H4 (cell line): ENCODE measurements at regions not wholly inside any gene's neighbourhood (a gene's known extent, or its start where the extent isn't known, plus 50 kb on each side); places are given as distances from the start of the nearest gene placed in this dataset.

Source experiments
- DNase-seq: peaks from one replicate; pipeline ENCODE4 v3.0.0-alpha.2; 2015; ENCODE audit warnings: low spot score

DNA sequence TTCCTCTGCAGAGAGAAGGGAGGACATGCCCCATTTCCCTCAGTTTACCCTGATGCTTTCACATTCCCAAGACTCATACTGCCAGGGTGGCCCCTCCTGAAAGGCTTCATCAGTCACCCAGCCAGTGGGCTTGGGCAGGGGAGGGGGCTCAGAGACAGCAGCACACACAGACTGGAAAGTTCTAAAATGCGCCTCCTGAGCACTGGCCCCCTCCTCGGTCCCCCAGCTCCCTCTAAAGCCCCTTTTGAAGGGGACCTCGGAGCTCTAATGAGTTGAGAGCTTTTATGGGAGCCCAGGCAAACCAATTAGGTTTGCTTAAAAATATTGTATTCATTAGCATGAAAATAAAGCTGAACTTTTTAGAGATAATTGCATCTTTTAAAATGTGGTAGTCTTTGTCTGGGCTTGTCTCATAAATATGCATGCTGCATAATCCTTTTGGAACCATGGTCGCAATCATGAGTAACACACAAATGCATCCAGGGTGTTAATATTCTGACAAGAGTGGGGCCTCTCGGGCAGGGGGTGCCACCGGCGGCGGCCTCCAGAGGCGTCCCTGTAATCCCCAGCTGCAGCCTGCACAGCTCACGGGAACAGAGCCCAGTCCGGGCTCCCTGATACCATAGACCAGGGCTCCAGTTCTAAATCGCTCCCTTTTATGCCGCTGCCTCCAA, 78.5 kb downstream of the RPLP1 start:
- no peak for DNase-seq

DNA sequence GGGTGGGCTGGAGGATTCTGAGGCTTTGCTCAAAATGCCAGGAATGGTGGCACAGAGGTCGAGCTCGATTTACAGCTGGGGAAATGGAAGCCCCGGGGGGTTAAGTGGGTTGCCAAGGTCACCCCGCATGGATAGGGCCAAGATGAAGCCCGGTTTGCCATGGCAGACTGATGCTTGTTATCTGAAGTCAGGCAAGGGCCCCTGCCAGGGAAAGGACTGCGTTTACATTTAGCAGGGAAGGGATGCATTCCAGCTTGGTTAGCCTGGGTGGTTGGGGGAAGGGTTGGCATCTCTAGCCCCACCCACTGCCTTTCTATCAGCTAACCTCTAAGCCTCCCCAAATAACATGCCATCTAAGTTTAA, 79.0 kb downstream of the RPLP1 start:
- DNase-seq: peak; percentile 33

DNA sequence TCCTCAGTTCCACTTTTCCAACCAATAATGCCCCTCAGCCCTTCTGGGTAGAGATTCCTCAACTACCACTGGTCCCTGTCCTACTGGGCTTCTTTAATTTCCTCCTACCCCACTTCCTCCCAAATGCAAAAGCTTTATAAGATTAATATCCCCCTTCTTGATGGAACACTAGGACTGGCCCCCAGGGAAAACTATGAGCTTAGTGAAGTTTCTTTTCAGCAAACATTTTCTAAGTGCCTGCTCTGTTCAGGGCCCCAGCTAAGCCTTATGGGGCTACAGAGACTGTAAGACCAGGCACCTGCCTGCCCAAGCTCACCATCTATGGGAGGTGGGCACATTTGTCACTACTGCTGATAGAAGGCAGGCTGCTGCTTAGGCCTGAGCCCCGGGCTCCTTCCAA, 79.4 kb downstream of the RPLP1 start:
- no peak for DNase-seq

DNA sequence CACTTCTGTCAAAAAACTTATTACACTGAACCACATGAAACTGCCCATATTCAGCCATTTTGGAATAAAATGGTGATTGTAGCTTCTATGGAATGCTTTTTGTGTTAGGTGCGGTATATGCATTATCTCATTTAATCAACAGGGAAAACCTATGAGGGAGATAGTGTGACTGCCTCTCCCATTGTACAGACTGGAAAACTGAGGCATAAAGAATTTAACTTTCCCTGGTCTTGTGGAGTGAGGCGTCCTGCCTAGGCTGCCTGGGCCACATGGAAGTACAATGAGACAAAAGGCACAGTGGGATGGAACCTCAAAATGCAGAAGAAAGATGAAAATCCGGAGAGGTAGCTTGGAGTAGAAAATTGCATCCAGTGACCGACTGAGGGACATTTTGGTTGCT, 80.2 kb downstream of the RPLP1 start:
- no peak for DNase-seq

DNA sequence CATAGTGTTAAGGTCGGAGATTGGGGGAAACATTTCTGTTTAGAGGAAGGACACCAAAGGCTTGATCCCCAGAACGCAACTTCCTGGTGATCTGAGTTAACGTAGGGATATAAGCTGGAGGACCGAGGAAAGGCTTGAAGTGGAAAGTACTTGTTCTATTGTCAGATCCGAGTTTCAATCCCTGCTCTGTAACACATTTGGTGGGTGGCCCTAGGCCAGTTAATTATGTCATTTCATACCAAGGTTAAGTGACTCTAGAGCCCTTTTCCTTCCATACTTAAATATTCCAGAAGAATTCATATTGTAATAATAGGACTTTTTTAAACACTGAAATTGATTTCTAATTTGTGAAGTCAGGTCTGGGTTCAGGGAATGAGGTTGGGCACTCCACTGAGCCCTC, 80.9 kb downstream of the RPLP1 start:
- DNase-seq: no peak

DNA sequence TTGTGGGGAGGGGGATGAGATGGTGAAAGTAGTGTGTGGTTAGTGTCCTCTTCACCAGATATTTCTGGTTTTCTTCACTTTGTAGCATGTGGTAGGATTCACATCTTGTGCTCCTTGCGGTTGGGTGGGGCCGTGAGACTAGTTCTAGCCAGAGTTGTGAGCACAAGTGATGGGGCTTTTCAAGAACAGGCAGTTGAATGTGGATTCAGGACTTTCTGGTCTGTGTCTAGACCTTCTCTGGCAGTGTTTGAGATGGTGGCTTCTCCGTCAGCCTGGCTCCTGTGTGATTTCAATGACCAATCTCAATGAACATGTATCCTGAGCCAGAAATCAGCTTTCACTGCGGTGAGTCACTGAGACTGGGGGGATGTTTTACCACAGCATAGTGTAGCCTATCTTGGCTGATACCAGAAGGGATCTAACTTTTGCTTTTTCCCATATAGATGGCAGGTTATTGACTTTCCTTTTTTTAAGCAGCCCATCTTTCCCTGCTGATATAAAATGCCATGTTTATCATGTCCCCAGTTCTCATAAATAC, 82.6 kb downstream of the RPLP1 start:
- peak; percentile 31 for DNase-seq

DNA sequence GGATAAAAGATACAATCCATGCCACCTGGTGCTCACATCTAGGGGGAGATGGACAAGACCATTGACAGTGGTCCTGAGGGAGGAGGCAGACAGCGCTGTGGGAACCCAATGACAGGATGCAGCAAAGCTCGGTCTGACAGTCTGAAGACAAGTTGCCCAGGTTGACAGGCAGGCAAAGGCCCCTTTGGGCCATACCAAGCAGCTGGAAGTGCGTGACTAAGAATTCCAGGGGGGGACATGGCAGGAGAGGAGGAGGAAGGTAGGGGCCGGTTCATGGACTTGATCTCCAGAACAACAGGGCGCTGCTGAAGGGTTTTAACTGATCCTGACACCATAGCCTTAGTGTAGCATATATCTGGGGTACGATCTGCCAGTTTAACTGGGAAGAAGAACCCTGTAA, 83.4 kb downstream of the RPLP1 start:
- DNase-seq: no peak

DNA sequence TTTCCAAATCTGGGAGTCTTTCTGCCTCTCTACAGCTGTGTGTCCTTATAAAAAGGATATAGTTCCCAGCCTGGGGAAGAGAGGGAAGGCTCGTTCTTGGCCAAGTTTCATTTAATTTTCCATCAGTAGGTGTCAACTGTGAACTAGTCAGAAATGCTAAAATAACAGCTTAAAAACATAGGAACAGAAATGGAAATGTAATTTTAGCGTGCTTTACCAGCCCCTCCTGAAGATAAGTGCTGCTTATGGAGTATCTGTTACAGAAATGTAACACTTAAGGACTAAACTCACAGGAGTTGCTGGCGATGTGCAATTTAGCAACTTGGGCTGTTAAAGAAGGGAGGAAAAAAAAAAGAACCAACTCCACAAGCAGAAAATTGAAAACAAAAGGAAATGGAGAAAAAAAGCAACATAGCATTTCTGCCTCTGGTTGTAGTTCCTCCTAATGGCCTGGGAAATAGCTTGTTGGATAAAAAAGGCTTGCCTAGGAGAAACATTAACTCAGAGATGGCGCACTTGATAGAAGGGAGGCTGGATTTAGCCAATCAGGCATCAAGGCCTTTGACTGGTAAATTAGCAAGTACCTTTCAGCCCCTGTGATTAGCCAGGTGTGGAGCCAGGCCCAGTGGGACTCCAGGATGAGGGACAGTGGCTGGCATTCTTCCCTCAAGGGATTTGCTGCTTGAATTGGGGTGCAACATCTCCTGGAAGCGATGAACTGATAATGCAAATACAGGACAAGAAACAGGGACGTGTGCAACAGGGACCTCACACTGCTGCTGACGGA, 84.3 kb downstream of the RPLP1 start:
- no peak for DNase-seq

DNA sequence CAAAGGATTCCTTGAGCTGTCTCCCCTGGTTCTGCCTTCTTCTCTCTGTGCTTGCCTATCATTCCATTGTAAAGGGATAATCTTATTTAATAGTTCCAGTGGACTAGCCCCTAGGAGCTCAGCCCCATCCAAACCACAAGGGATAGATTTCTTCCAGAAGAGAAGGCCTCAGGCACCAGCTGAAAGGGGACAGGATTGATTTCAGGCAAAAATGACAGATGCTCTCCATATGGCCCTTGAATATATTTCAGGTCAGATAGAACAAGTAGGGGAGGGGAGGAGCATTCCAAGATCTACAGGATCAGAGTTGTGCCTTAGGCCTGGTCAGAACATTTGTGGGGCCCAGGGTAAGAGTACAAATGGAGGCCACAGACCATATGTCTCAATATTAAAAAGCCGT, 85.3 kb downstream of the RPLP1 start:
- DNase-seq: no peak

DNA sequence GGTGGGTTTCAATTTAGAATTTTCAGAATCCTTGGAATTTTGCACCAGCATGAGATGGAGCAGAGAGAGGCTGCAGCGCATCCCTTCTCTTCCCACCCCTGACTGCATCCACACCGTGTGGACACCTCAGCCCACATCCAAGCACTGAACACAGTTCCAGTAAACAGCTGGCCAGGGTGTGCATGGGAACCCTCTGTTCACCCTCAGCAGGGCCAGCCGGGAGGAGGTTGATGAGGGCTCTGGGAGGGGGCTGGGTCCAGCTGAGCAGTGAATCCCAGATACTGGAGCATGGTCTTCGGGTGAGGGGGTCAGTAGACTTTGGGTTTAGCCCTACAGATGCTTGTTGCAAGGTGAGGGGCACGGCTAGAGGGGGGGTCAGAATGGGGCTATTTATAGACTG, 85.8 kb downstream of the RPLP1 start:
- DNase-seq: no peak

DNA sequence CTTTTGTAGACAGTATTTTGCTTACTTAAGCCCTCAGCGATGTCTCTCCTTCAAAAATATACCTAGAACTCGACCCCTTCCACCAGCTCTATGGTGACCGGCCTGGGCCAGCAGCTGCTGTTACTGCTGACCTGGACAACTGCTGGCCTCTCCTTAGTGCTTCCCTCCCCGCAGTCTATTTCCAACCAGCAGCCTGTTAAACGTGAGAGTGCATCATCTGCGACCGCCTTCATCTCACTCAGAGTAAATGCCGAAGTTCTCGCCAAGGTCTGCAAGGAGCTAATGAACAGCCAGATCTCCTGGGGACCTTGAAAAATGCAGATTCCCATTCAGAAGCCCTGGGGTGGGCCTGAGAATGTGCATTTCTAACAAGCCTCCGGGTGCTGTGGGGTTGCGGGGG, 86.7 kb downstream of the RPLP1 start:
- DNase-seq: no peak

DNA sequence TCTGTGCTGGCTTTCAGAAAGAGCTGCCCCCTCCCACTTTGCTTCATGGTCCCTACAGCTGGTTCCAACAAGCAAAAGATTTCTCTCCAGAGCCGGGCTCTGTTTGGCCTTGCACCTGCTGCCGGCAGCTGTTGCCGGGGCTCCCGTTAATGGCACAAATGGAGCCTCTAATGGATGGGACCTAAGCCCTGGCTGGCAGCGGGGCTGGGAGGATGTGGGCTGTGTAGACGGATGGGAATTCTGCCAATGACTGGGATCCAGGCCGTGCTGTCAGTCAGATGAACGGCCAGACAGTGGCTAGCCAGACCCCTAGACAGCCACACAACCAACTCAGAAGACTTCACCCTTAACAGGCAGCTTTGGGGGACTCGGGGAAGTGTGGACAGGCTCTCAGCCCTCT, 88.0 kb downstream of the RPLP1 start:
- no peak for DNase-seq

DNA sequence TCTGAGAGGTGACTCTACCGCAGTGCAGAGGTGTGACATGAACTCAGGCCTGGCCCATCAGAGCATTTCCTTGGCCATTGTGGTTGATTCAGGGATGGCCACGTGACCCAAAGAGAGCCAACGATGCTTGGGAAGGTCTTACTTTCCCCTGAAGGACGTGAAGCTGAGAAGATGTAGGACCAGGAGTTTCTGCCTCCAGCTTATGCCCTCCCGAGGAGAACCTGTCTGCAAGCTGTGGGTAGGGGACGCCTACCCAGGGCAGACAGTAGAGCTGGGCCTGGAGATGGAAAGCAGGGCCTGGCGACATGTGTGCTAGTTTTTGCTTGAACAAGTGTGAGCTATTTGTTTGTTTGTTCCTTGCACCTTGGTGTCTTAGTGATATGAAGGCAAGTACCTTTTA, 89.4 kb downstream of the RPLP1 start:
- no peak for DNase-seq

DNA sequence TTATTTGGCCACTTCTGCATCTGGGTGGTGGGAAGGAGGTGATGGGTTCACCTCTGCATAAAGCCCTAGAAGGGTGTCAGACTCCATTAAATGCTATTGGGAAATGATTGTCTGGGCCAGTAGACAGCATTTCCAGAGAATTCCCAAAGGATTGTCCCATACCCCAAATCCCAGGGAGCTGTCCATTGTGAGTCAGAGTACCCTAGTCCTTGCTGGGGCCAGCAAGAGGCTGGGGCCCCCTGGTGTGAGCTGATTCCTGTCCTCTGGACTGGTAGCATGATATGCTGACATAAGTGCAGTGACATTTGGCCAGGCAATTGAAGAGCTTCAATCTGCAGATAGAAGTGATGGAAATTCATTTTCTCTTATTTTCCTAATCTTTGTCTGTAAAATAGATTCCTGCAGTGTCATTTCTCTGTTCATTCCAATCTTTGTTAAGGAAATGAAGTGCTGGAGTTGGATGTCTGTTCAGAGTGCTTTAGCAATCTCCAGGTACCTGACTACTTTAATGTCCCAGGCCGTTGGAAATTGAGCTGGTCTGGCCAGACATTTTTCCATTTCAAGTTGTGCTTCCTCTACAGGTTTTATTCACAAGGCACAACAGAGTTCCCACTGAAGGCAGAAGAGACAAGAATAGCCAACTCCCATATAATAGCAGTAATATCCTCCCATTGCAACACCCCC, 91.2 kb downstream of the RPLP1 start:
- DNase-seq: no peak

DNA sequence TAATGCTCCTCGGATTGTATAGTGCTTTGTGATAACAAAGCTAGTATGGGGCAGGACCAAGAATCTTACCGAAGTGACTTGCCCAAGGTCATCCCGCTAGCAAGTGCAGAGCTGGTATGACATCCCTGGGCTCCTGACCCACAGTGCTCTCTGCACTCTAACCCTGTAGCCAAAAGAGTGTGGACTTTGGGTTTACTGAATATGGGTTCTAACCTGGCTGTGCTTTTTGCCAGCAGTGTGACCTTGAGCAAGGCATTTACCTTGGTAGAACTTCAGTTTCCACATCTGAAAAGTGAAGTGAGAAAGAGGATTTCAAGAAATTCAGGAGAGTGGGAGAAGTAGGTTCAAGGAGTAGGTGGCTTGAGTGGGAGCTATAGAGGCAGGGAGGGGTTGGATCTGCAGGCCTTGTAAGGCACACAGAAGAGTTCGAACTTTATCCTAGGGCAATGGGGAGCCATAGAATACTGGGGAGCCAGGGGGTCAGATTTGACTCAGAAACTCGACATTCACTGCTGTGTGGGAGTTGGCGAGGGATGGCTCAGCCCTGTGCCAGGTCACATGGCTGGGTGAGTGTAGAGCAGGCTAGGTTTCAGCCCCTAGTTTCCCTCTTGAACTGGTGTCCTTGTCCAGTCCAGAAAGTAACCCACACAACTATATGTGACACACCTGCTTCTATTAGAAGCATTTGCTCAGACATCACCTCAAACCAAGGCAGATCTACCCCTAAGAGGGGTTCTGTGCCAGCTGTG, 91.9 kb downstream of the RPLP1 start:
- no peak for DNase-seq

DNA sequence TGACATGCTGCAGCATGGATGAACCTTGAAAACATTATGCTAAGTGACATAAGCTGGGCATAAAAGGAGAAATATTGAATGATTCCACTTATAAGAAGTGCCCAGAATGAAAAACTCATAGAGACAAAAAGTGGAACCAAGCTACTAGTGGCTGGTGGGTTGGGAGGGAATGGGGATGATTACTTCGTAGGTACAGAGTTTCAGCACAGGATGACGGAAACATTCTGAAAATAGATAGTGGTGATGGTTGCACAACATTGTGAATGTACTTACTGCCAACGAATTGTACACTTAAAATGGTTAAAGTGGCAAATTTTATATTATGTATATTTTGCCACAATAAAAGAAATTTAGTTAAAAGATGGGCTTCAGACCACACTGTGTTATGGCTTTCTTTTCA, 93.6 kb downstream of the RPLP1 start:
- no peak for DNase-seq

DNA sequence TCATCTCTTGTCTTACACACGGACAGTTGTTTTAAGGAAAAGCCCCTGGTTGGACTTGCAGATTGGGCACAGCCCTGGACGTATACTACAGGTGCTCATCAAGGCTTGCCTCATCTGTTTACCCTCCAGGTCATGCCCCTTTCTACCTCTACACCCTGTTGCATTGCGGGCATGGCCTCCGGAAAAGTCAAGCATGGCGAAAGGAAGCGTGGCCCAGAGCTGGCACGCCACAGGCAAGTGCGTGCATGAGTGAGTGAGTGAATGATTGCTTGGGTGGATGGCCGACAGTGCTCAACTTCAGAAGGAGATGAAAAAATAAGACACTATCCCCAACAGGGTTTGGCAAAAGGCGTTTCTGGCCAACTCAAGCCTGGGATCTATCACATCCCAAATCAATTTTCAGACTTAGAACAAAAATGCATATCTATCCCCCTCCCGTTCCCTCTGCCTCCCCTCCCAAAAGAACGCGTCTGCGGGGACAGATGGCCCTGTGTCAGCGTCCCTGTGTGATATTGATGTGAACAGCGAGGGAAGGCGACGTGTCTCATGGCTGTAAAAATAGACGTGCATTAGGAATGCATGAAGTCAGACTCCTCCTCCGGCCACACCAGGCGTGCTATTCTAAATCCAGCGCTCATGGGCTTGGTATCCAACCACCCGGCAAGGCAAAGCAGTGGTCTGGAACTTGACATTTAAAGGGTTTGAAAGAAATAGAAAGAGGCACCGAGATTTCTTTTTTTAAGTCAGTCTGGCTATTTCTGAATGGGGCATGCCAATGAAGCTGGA, 96.0 kb downstream of the RPLP1 start:
- DNase-seq: no peak

DNA sequence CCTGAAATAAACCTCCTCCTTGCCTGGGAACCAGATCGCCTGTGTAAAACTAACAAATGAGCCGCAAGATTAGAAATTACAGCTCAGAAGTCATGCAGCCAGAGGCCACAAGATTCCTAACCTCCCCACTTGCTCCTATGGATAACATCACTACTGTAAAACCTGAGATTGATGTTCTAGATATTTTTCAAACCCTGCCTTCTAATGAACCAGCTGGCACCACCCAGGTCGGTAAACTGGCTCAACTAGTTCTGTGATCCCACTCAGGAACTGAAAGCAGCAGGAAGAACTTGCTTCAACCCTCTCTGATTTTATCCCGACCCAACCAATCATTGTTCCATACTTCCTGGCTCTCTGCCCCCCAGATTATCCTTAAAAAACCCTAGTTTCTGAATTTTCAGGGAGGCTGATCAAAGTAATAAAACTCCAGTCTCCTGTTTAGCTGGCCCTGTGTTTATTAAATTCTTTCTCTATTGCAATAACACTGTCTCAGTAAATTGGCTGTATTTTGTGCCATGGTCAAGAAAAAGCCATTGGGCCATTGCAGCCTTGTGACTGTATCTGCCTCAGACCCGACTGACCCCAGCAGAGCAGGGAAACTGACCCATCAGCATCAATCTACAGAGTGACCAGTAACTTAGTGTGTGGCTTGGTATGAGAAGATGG, 98.9 kb downstream of the RPLP1 start:
- DNase-seq: no peak

DNA sequence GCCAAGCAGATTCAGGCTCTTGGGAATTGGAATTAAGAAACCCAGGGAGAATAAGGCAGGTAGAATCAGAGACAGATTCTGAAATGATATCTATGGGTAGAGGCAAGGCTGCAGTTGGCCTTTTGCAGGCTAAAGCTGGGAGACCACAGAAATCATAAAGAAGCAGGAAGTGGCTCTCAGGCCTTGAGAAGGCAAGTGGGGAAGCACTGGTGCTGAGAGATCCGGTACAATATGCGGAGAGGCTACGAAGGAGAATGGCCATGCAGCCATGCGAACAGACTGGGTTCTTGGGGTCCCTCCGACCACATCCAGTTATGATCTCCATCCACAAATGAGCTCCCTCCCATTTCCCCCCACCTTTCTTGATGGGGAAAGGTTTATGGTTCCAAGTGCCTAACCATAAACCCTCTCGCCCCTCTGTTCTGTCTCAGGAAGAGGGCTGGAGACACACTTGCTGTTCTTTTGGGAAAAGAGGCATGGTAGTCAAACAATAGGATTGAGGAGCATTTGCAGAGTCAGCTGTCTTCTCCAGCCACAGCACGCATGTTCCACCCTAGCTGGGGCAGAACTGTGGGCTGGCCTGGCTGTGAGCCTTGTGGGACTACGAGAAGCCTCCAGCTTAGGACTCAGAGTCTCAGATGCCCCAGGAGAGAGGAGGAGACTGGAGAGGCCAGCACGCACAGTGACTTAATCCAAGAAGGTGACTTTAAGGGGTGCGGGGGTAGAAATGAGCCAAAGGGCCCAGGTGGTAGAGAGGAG, 99.6 kb downstream of the RPLP1 start:
- no peak for DNase-seq

DNA sequence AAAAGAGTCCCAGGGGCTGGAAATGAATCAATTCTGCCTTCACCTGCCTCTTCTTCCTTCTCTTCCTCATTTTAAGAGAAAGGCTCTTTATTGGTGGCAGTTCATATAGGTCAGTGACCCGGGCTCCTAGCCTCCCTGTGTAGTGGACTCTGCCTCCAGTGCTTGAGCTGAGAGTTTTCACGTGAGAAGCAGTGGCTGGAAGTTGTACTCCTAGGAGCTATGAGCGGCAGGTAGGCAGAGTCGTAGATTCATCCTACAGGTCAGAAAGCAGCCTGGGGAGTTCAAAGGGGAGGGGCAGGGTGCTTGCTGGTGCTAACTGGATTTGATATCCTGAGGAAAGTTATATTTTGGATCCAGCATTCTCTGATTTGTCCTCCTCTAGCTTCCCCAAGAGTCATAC, 101.1 kb downstream of the RPLP1 start:
- no peak for DNase-seq
